SK-N-SH (cell line): ENCODE measurements at regions not wholly inside any gene's neighbourhood (a gene's known extent, or its start where the extent isn't known, plus 50 kb on each side); places are given as distances from the start of the nearest gene placed in this dataset.

Source experiments
- CTCF ChIP-seq: fragments of 200-600 bp; sonication (generic); IDR thresholded peaks from 2 replicates; pipeline ENCODE4 v1.6.1; 2017; ENCODE audit warnings: antibody characterized with exemption, mild to moderate bottlenecking, moderate library complexity
- RAD21 ChIP-seq: IDR thresholded peaks from 2 replicates; pipeline ENCODE4 v1.6.1; 2012; ENCODE audit warnings: mild to moderate bottlenecking, low read length
- USF2 ChIP-seq: fragments of 150-350 bp; IDR thresholded peaks from 2 replicates; pipeline ENCODE4 v1.6.1; 2017; ENCODE audit warnings: antibody characterized with exemption, low read length, low read depth, borderline replicate concordance

GRCh38 chr9:104362912-104363472 is 141.1 kb upstream of the OR13F1 start:
- no peak for TF ChIP-seq CTCF
- no peak for TF ChIP-seq RAD21
- no peak for TF ChIP-seq USF2
